CD4-positive, alpha-beta T cell treated with Interleukin-4 for 1 hour (primary cell): ENCODE measurements at regions not wholly inside any gene's neighbourhood (a gene's known extent, or its start where the extent isn't known, plus 50 kb on each side); places are given as distances from the start of the nearest gene placed in this dataset.

Source experiments
- DNase-seq, 2 donors: peaks; one replicate each; pipeline ENCODE4 v3.0.0-alpha.2; 2020 to 2022

- no peak for DNase-seq
Observed at GRCh38 chr11:121723246-121723741, 270.5 kb upstream of the SORL1-AS1 start.

- DNase-seq = no peak
Observed at GRCh38 chr11:121722431-121723245, 269.9 kb upstream of the SORL1-AS1 start.

DNA sequence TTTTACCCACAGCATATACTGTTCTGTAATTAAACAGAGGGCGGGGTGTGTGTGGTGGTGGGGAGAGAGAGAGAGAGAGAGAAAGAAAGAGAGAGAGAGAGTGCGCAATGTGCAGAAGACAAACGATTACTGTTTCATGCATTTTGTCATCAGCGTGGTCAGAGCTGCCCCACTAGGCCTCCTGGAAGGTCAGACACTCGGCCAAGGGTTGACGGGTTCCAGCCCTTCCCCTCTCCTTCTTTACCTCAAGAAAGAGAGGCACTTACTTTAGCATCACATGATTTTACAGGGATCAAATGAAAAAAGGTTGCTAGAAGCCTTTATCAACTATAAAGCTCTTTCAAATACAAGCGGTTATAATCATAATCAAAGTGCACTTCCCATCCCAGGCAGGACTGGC is 269.2 kb upstream of the SORL1-AS1 start:
- no peak for DNase-seq

- DNase-seq = no peak
Observed at GRCh38 chr11:121721448-121721847, 268.7 kb upstream of the SORL1-AS1 start.

GRCh38 chr11:121717296-121717695 is 264.5 kb upstream of the SORL1-AS1 start:
- no peak for DNase-seq

- DNase-seq = no peak
Observed at GRCh38 chr11:121716060-121716459, 263.3 kb upstream of the SORL1-AS1 start.

GRCh38 chr11:121715405-121715804 is 262.6 kb upstream of the SORL1-AS1 start:
- DNase-seq = no peak

- DNase-seq = no peak
Observed at GRCh38 chr11:121714351-121714750, 261.6 kb upstream of the SORL1-AS1 start.

GRCh38 chr11:121711939-121712338 is 259.2 kb upstream of the SORL1-AS1 start:
- no peak for DNase-seq

DNA sequence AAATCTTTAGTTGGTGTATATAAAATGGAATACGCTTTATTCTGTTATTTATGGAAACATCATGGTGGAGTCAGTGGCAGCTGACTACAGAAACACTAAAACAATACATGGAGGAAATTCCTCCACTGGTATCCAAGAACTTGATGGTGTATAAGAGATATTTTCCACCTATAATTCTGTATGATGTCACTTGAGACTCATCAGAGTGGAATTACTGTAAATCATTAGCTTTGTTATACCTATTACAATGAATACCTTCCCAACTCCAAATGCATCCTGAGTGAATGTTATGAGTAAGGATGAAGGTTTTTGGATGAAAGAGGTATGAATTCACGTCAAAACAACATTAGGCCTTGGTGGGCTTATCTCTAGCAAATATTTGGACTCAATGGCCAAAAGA is 258.5 kb upstream of the SORL1-AS1 start:
- DNase-seq = no peak

DNA sequence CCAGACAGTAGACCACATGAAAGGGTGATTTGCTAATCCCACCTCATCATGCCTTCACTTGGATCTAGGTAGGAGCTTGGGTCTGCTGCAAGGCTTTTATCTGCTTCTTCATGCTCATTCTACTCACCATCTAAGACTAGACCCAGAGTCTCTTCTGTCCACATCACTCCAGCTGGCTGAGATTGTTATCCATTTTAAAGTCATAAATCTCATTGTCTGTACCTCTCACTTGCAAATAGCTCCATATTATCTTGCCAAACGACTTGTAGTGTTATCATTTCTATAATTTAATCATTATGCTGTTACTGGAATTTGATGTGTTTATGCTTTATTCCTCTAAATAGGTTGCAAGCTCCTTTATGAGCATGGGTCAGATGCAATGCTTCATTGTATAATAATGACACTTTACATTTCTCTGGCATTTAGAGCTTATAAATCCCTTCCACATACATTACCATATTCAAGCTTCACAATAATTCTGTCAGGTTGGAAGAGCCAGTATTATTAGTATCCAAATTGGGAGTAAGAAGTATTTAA is 254.2 kb upstream of the SORL1-AS1 start:
- DNase-seq = no peak

- no peak for DNase-seq
Observed at GRCh38 chr11:121703201-121703600, 250.4 kb upstream of the SORL1-AS1 start.

DNA sequence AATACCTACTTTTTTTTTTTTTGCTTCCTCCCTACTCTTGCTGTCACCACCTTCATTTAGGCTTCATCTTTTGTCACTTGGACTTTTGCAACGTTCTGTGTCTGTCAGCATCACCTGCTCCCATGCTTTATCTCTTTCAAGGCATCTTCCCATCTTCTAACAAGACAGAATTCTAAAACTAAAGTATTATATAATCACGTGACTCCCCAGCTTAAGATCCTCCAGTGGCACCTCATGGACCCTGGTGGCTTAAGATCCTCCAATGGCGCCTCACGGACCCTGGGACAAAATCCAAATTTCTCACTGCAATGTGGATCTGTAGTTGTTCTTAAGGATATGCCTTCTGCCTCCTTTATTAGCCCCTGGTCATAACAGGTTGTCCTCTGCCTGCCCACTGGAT is 248.2 kb upstream of the SORL1-AS1 start:
- no peak for DNase-seq

DNA sequence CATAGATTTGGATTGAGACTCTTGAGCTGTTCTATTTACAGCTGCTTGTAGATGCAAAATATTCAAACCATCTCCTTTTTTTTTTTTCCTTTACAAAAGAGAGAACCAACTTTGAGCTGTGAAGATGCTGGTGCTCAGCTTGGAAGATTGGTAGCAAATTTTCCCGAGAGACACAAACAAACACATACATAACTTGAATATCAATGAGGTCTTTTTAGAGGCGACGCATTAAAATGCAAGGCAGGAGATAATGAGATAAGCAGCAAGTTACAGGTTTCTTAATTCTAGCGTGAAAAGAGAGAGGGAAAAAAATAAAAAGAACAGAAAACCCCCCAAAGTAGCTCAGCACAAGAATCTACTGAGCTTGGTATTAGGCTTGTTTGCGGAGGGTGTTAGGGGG is 247.0 kb upstream of the SORL1-AS1 start:
- no peak for DNase-seq

GRCh38 chr11:121696931-121697670 is 244.3 kb upstream of the SORL1-AS1 start:
- no peak for DNase-seq

DNA sequence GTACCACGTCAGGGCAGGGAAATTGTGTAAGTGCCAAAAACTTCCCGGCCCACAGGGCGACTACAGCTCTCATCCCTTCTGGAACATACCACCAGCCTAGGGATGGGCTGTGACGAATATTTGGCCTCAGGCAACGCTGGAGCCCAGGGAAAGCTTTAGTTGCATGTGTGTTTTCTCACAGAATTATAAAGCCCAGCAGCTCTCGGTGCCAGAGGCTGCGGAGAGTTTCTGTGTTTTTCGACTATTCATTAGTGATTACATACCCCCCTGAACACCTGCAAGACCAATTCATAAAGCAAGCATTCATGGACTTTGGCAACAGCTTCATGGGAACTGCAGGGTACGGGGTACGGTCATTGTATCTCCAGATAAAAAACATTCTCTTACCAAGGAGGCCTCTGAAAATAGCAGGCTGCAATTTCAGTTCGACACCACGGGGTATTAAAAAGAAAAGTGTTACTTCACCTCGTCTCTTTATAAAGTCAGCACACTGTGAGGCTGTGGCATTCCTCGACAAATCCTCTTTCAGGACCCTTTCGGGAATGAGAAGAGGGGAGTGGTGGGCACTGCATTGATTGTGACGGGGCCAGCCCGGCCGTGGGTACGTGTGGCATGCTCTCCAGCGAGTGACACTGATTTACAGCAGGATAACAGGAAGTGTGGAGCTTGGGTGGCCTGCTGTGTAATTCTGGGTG is 243.6 kb upstream of the SORL1-AS1 start:
- no peak for DNase-seq

GRCh38 chr11:121692236-121692635 is 239.5 kb upstream of the SORL1-AS1 start:
- no peak for DNase-seq

GRCh38 chr11:121688860-121689614 is 236.3 kb upstream of the SORL1-AS1 start:
- no peak for DNase-seq

- DNase-seq = no peak
Observed at GRCh38 chr11:121688055-121688491, 235.3 kb upstream of the SORL1-AS1 start.

DNA sequence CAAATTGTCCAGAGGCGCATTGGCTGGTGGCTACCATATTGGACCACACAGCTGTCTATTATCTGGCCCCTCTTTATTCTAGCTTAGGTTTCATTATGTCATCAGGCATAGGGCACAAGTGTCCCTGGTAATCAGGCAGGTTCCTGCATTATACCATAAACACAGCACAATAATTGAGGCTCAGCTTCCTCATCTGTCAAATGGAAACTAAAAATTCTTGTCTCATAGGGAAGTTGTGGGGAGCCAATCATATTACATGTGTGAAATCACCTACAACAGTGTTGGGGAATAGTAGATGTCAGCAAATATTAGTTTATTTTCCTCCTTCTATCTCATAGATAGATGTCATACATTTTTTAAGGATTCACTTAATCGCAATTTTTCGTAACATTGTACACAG is 231.0 kb upstream of the SORL1-AS1 start:
- DNase-seq = no peak
